ENCODE measurements at regions not wholly inside any gene's neighbourhood (a gene's known extent, or its start where the extent isn't known, plus 50 kb on each side); places are given as distances from the start of the nearest gene placed in this dataset.

- Histone ChIP-seq H3K36me3 (ENCODE audit: control insufficient read depth, insufficient read depth, low read length) (no peaks in the 10 kb centered on the region), H3K27me3 (ENCODE audit: control insufficient read depth, insufficient read depth, low read length) (no peaks in the 10 kb centered on the region), H3K4me3 (ENCODE audit: low read depth, low read length) (no peak overlapping the region)
- DNase-seq (ENCODE audit: low read depth), result no peak
- TF ChIP-seq CTCF (IDR thresholded peaks at IDR 0.05; ENCODE audit: insufficient read depth, low read length, poor library complexity, severe bottlenecking), result no peak
Observed at GRCh38 chr6:20024316-20024673, 187.1 kb downstream of the ID4 start.

- H3K36me3 ChIP-seq (ENCODE audit: control insufficient read depth, insufficient read depth, low read length), result no peaks in the 10 kb centered on the region
- no peak for TF ChIP-seq CTCF (IDR thresholded peaks at IDR 0.05; ENCODE audit: insufficient read depth, low read length, poor library complexity, severe bottlenecking)
- no peak overlapping the region for H3K4me3 ChIP-seq (ENCODE audit: low read depth, low read length)
- DNase-seq (ENCODE audit: low read depth), result no peak
- H3K27me3 ChIP-seq (ENCODE audit: control insufficient read depth, insufficient read depth, low read length), result no peaks in the 10 kb centered on the region
Observed at GRCh38 chr6:20024978-20025377, 187.3 kb downstream of the MBOAT1 start.

- H3K36me3 ChIP-seq (ENCODE audit: control insufficient read depth, insufficient read depth, low read length), result no peaks in the 10 kb centered on the region
- DNase-seq (ENCODE audit: low read depth), result no peak
- no peaks in the 10 kb centered on the region for H3K27me3 ChIP-seq (ENCODE audit: control insufficient read depth, insufficient read depth, low read length)
- H3K4me3 ChIP-seq (ENCODE audit: low read depth, low read length), result no peak overlapping the region
- no peak for TF ChIP-seq CTCF (IDR thresholded peaks at IDR 0.05; ENCODE audit: insufficient read depth, low read length, poor library complexity, severe bottlenecking)
Observed at GRCh38 chr6:20025681-20026080, 186.6 kb downstream of the MBOAT1 start.

GRCh38 chr6:20028143-20028542 is 184.1 kb downstream of the MBOAT1 start:
- TF ChIP-seq CTCF (IDR thresholded peaks at IDR 0.05; ENCODE audit: insufficient read depth, low read length, poor library complexity, severe bottlenecking), result no peak
- DNase-seq (ENCODE audit: low read depth), result no peak

GRCh38 chr6:20028562-20028961 is 183.7 kb downstream of the MBOAT1 start:
- no peak overlapping the region for H3K4me3 ChIP-seq (ENCODE audit: low read depth, low read length)
- DNase-seq (ENCODE audit: low read depth), result no peak
- no peak for TF ChIP-seq CTCF (IDR thresholded peaks at IDR 0.05; ENCODE audit: insufficient read depth, low read length, poor library complexity, severe bottlenecking)
- no peaks in the 10 kb centered on the region for H3K36me3 ChIP-seq (ENCODE audit: control insufficient read depth, insufficient read depth, low read length)
- peaks cover 10% of the 10 kb centered on the region for H3K27me3 ChIP-seq (ENCODE audit: control insufficient read depth, insufficient read depth, low read length)

More at GRCh38 chr6:20028143-20028542, 184.1 kb downstream of the MBOAT1 start:
- Histone ChIP-seq H3K36me3 (ENCODE audit: control insufficient read depth, insufficient read depth, low read length) (no peaks in the 10 kb centered on the region), H3K27me3 (ENCODE audit: control insufficient read depth, insufficient read depth, low read length) (peaks cover 10% of the 10 kb centered on the region), H3K4me3 (ENCODE audit: low read depth, low read length) (no peak overlapping the region)

GRCh38 chr6:20029979-20030378 is 182.3 kb downstream of the MBOAT1 start:
- no peaks in the 10 kb centered on the region for H3K36me3 ChIP-seq (ENCODE audit: control insufficient read depth, insufficient read depth, low read length)
- no peak for DNase-seq (ENCODE audit: low read depth)
- no peak for TF ChIP-seq CTCF (IDR thresholded peaks at IDR 0.05; ENCODE audit: insufficient read depth, low read length, poor library complexity, severe bottlenecking)
- H3K27me3 ChIP-seq (ENCODE audit: control insufficient read depth, insufficient read depth, low read length), result peaks cover 10% of the 10 kb centered on the region
- no peak overlapping the region for H3K4me3 ChIP-seq (ENCODE audit: low read depth, low read length)
